Fibroblast of lung (primary cell): ENCODE measurements at regions not wholly inside any gene's neighbourhood (a gene's known extent, or its start where the extent isn't known, plus 50 kb on each side); places are given as distances from the start of the nearest gene placed in this dataset.

Experiments used
- CTCF ChIP-seq, 2 donors: IDR thresholded peaks in 1 of 2; conservative IDR thresholded peaks in 1 of 2; 1 replicate in 1 of 2; 2 replicates in 1 of 2; pipeline ENCODE4 v1.5.1; 2011 to 2012; ENCODE audit warnings: low read length in 2 of 2, control low read depth in 1 of 2, inconsistent platforms in 1 of 2, low read depth in 1 of 2, mild to moderate bottlenecking in 1 of 2
- EZH2 ChIP-seq: IDR thresholded peaks from 2 replicates; pipeline ENCODE4 v1.5.1; 2012; ENCODE audit warnings: low read length, control low read depth, mild to moderate bottlenecking; ENCODE audit errors: missing control alignments

GRCh38 chr21:16913010-16913409 is 599.8 kb upstream of the CXADR start:
- TF ChIP-seq CTCF (conservative IDR thresholded peaks at IDR 0.05 in 1 of 2, IDR thresholded peaks at IDR 0.05 in 1 of 2; ENCODE audit: low read depth in 1 of 2, low read length in 2 of 2), result no peak
- TF ChIP-seq EZH2, result no peak
